ENCODE measurements at regions not wholly inside any gene's neighbourhood (a gene's known extent, or its start where the extent isn't known, plus 50 kb on each side); places are given as distances from the start of the nearest gene placed in this dataset.
A peak's percentile ranks its signal among the peaks of the same experiment; 100 is the strongest.

DNA sequence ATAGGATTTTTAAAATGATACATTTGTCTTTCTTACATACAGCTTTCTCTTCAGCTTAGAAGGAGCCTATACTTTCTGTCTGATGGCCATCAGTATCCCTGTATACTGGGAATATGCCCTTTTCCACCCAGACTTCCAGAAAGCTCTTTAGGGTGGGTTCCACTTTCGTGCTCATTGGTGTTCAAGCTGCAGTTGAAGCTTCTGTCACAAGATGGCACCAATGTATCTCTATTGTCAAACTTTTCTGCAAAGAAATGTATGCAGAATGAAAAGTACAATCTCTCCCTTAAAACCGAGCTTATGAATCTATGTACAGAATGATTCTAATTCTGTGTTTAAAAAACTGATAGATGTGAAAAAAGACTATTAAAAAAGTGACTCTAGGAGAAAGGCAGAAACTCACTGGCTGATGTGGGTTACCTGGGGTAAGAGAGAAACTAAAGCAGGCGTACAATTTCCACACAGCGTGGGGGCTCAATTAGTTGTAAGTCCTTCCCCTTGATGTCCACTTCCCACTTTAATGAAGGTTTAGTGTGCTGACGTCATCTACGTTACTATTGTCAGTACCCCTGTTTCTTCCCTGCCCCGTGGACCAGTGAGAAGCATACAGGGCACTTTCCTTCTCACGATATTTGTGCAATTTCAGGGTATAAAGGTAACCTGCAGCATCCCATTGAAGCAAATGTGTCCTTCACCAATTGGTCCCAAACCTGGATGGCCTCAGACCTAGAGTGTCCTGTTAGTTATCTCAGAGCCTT lies 57.3 kb upstream of the TCEAL2 start:
- peak; percentile 2 for DNase-seq

DNA sequence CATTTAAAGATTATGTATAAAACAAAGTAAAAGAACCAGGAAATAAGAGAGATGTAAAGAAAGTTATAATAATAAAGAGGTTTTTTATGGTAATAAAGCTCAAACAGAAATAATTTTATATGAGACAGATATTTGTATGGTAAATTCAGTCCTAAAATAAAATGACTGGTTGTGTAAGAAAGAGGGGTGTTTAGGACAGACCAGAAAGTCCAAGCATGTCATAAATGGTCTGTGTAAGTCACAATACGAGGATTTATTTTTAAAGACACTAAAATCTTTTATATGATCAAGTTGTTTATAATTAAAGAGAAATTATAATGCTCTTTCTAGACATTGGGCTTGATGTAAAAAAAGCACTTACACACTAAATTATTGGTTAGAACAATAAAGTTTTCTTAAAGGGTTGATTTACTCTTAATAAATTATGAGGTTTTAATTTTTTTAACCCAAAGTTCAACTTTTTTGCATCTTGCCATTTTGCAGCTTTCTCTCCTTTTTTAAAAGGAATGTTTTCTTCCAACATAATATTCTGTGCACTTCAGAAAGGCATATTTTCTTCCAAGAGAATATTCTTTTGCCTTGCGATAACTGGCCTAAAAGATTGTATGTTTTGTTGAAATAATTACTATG lies 61.9 kb upstream of the TCEAL2 start:
- DNase-seq, result no peak

DNA sequence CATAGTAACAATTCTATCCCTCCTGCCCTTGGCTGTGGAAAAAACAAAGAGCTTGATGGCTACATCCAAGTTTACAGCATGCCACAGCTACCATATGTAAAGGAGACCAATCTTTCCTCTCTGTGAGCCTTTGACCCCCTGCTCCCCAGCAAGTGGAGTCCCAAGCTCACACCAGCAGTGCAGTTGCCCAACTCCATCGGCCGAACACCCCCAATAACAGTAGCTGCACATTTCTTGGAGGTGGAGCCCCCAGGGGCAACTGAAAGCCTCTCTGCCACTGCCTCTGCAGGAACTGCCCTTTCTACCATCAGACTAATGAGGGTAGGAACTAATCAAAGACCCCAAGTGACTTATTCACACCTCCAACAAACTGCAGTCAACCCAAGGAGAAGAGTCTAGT lies 81.0 kb upstream of the TCEAL2 start:
- no peak for DNase-seq

DNA sequence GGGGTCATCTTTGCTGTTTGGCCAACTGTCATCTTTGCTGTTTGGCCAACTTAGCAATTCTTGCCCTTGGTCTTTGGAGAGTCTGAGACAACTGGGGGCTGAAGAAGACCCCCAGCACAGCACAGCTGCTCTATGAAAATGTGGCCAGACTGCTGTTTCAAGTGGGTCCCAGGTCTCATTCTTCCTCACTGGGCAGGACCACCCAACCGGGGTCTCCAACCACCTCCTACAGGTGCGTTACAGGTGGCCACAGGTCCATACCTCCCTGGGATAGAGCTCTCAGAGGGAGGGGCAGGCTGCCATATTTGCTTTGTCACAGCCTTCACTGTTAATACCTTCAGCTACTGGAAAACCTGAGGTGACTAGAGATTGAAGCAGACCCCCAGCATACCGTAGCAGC lies 82.1 kb upstream of the TCEAL2 start:
- no peak for DNase-seq

DNA sequence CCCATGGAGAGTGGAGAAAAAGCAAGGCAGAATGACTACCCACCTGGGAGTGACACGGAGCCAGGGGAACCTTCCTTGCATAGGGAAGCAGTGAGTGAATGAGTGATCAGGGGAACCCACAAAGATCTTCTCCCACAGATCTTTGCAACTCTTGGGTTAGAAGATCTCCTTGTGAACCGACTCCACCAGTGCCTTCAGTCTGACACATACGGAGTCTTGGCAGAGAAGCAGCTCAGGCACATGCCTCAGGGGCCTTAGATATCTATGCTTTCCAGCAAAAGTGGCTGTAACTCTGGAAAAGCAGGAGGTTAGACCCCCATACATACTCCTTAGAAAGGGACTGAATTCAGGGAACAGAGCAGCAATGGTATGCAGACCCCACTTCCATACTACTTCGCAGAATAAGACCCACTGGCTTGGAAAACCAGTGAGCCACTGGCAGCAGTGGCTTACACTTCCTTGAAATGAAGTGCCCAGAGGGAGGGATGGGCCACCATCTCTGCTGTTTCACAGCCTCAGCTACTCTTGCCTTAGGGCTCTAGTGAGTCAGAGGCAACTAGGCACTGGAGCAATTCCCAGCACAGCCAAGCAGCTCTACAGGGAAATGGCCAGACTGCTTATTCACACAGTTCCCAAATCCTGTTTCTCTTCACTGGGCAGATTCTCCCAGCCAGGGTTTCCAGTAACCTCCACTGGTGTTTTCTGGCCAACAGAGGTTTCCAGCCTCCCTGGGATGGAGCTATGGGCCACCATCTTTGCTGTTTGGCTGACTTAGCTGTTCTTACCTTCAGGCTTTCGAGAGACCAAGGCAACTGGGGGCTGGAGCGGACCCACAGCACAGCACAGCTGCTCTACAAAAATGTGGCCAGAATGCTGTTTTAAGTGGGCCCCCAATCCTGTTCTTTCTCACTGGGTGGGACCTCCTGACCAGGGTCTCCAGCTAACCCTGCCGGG lies 82.8 kb upstream of the TCEAL2 start:
- DNase-seq, result no peak

DNA sequence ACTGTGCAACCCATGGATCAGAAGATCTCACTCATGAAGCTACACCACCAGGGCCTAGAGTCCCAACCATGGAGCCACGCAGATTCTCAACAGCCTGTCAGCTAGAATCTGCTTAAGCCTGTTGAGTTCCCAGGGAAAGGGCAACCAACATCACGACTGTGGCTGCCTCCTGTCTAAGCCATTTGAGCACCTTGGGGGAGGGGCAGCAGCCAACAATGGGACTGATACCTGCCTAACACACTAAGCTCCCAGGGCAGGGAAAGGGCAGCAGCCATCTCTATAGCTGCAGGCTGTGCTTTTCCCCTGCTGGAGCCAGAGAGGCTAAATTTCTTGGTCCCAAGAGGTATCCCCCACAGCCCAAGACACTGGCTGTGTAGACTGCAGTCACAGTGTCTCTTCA lies 96.5 kb upstream of the TCEAL2 start:
- DNase-seq, result no peak

DNA sequence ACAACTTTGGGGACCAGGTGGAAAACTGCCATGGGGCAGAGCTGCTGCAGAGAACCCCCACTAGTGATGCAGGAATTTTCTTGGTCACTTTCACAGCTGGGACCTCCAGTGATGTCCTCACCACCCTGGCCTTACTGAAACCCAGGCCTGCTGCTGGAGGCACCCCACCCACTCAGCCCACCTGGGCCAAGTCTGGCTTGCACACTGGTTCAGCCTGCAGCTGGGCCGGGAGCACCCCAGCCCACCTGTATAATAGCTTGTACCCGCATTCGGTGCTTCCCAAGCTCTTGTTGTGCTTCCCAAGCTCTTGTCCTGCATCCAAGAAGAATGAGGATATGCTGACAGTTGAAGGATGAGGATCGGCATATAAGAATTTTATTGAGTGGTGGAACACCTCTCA lies 86.4 kb upstream of the ZMAT1 start:
- no peak for DNase-seq

DNA sequence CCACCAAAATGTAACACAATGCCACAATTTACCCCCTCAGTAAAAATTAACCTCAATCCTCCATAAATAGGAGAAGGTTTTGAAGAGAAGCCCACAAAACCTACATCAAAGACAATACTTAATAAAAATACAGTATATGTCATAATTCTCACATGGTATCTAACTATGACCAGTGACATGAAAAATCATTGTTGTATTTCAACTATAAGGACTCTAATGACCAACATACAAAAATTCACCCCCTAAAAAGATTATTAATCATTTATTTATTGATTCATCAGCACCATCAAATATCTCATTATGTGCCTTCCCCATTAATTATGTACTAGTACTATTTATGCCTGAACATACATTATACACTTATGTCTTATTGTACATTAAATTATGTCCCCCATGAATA lies 77.1 kb upstream of the ZMAT1 start:
- DNase-seq, result no peak

DNA sequence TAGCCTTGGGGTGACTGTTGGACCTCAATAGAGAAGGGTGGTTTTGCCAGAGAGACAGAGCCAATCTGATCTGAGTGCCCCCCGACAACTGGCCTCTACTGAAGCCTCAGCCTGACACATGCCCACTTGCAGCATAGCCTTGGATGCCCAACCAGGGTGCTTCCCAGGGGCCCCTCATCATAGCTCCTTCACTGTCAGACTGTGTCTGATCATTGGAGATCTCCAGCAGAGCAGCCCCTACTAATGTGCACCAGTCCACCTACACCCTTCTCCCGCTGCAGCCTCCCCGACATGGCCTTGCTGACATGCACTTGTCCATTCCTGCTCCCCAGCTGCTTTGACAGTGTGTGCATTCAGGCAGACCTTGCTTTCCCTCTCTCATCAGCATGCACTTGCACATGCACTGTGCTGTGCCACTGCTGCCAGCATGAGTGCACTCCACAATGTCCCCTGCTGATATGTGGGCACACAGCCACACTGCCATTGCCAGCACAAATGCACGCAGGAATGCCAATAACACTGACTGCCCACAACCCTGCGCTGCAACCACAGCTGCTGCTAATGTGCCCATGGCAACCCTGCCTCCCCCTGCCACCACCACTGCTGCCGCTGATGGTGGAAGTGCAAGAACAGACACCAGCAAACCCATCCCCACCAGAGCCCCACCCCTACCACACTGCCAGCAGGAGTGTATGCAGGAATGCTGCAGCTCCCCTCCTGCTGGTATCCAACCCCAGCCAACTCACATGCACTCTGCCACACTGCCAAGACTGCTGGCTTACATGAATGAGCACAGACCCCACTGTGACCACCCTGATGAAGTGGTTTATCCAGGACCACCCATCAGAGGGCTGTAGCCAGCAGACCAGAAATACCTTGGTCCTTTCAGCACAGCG lies 68.1 kb upstream of the ZMAT1 start:
- DNase-seq, result no peak

DNA sequence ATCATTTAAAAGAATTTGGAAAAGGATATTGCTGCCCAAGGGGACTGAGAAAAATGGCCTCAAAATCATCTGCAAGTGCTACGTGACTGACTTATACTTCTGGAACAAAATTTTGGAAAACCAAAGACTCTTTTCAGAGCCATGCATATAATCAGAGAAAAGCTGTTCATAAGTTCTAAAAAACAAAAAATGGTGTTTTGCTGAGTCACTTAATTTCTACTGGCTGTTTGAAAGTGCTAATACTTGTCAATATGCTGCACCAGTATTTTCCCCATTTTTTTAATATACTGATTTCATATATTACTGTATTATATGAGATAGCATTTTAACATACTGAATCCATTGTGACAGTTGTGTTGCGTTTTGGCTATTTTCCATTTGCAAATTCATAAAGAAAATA lies 61.5 kb upstream of the ZMAT1 start:
- DNase-seq, result no peak

DNA sequence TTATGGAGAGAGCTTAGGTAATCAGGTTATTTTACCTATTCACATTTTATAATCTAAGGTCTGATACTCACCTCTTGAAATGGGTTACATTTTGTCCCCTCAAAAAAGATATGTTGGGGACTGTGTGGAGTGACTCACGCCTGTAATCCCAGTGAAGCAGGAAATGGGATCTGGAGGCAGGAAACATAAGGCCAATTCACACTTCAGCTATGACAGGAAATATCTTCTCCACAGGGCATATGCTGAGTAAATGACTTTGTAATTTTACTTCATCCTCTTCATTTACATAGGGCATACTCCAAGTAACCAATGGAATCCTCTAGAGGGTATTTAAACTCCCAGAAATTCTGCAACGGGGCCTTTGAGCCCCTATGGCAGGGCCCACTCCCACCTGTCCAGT lies 54.8 kb upstream of the ZMAT1 start:
- no peak for DNase-seq

Data from stimulated activated CD4-positive, alpha-beta T cell treated with anti-CD3 and anti-CD28 coated beads, Interleukin-12 subunit alpha, Interleukin-12 subunit beta, amount 100 ng/mL, for 4 hours (primary cell).